K562 (cell line): ENCODE measurements at regions not wholly inside any gene's neighbourhood (a gene's known extent, or its start where the extent isn't known, plus 50 kb on each side); places are given as distances from the start of the nearest gene placed in this dataset.

Experiments
- ATAC-seq: fragments of 200-7000 bp; cut with Tn5 transposase; 3 replicates; pipeline ENCODE4 v1.9.1; 2020; ENCODE audit warnings: moderate library complexity
- BruUV-seq: library from RNA; stranded (reverse); fragments of 400-500 nt; replicated peaks from 2 replicates; lab custom pipeline; 2021; lab: Mats Ljungman, UMichigan
- CTCF ChIA-PET: fragments of 300-600 bp; formaldehyde crosslinking; extraction: SDS; loops from one replicate; lab custom pipeline; 2021; ENCODE audit warnings: low intra/inter-chr PET ratio; lab: Yijun Ruan, JAX
- POLR2A ChIA-PET: fragments of 300-600, 350-650 bp; sonication (Branson Sonifier 250); formaldehyde crosslinking; extraction: SDS; loops from one replicate; lab custom pipeline; 2021; ENCODE audit warnings: antibody characterized with exemption, inconsistent platforms; lab: Yijun Ruan, JAX
- DNase-seq, 4 experiments: peaks; one replicate each; pipeline versions ENCODE4 v3.0.0 to v3.0.0-alpha.2; 2011 to 2018; ENCODE audit warnings: low spot score in 3 of 4, mixed read lengths in 3 of 4; ENCODE audit errors: extremely low read depth in 1 of 4
- FAIRE-seq: peaks from 2 replicates; lab custom pipeline; 2011; peaks lifted over from hg19 to GRCh38; lab: Jason Lieb, UNC
- H2AFZ ChIP-seq: 2 replicates; pipeline ENCODE4 v1.6.0; 2011; ENCODE audit warnings: low read depth, low read length, control low read depth, inconsistent platforms
- H3K27ac ChIP-seq: fragments of 200-600 bp; 3 replicates; pipeline ENCODE4 v1.8.0; 2011; ENCODE audit warnings: low read depth, mild to moderate bottlenecking, control low read depth, inconsistent platforms, low read length, moderate library complexity, mixed read lengths; ENCODE audit errors: extremely low read depth
- H3K27me3 ChIP-seq, 2 experiments: fragments of 300-600 bp in 1 of 2; 2 replicates in 1 of 2; 3 replicates in 1 of 2; pipeline versions ENCODE4 v1.6.0 to v1.8.0; 2011; ENCODE audit warnings: inconsistent platforms in 2 of 2, low read length in 2 of 2, mild to moderate bottlenecking in 1 of 2, mixed read lengths in 1 of 2, moderate library complexity in 1 of 2; ENCODE audit not compliant: control insufficient read depth in 2 of 2, insufficient read depth in 2 of 2
- H3K36me3 ChIP-seq: fragments of 300-600 bp; 3 replicates; pipeline ENCODE4 v1.8.0; 2011; ENCODE audit warnings: mild to moderate bottlenecking, low read length, inconsistent platforms; ENCODE audit not compliant: control insufficient read depth, insufficient read depth
- H3K4me1 ChIP-seq, 2 experiments: fragments of 200-600 bp in 1 of 2; replicated peaks in 1 of 2; 2 replicates in 1 of 2; 3 replicates in 1 of 2; pipeline versions ENCODE4 v1.5.1 to v1.8.0; 2011; ENCODE audit warnings: inconsistent platforms in 2 of 2, low read length in 2 of 2, mild to moderate bottlenecking in 1 of 2, mixed read lengths in 1 of 2, moderate library complexity in 1 of 2; ENCODE audit not compliant: control insufficient read depth in 2 of 2, insufficient read depth in 2 of 2
- H3K4me2 ChIP-seq: 2 replicates; pipeline ENCODE4 v1.6.1; 2011; ENCODE audit warnings: low read length, control low read depth, inconsistent platforms, mixed read lengths; ENCODE audit not compliant: insufficient read depth
- H3K4me3 ChIP-seq: fragments of 200-600 bp; sonication (generic), shearing (Covaris generic); 2 replicates; pipeline ENCODE4 v1.5.1; 2016; ENCODE audit warnings: control low read depth, inconsistent platforms
- H3K79me2 ChIP-seq: fragments of 200-600 bp; 3 replicates; pipeline ENCODE4 v1.8.0; 2011; ENCODE audit warnings: low read length, inconsistent platforms; ENCODE audit not compliant: control insufficient read depth, insufficient read depth
- H3K9ac ChIP-seq, 2 experiments: 2 replicates each; pipeline versions ENCODE4 v1.6.0 to v1.6.1; 2011; ENCODE audit warnings: low read depth in 2 of 2, low read length in 2 of 2, control low read depth in 1 of 2, inconsistent platforms in 1 of 2, mild to moderate bottlenecking in 1 of 2, mixed read lengths in 1 of 2; ENCODE audit not compliant: insufficient read depth in 1 of 2
- H3K9me1 ChIP-seq: one replicate; pipeline ENCODE4 v1.6.0; 2011; ENCODE audit warnings: inconsistent platforms, mild to moderate bottlenecking, low read length, moderate library complexity; ENCODE audit not compliant: control insufficient read depth, insufficient read depth
- H3K9me3 ChIP-seq: replicated peaks from 2 replicates; pipeline ENCODE4 v1.5.1; 2011; ENCODE audit warnings: low read depth, low read length, inconsistent platforms; ENCODE audit not compliant: control insufficient read depth, insufficient read depth
- H4K20me1 ChIP-seq: replicated peaks from 2 replicates; pipeline ENCODE4 v1.6.1; 2011; ENCODE audit warnings: low read length, inconsistent platforms, mixed read lengths; ENCODE audit not compliant: control insufficient read depth, insufficient read depth
- CBX2 ChIP-seq: fragments of 200-600 bp; sonication (generic); IDR thresholded peaks from one replicate; pipeline ENCODE4 v1.6.1; 2012; ENCODE audit warnings: mild to moderate bottlenecking, low read length, inconsistent platforms; ENCODE audit not compliant: insufficient read depth, poor library complexity, severe bottlenecking
- HDAC2 ChIP-seq: fragments of 450-650 bp; IDR thresholded peaks from 2 replicates; pipeline ENCODE4 v1.6.1; 2016; ENCODE audit warnings: mild to moderate bottlenecking
- NRF1 ChIP-seq, 2 experiments: fragments of 450-650 bp; IDR thresholded peaks in 1 of 2; conservative IDR thresholded peaks in 1 of 2; 2 replicates each; pipeline ENCODE4 v1.6.1; 2014; ENCODE audit warnings: mild to moderate bottlenecking in 2 of 2
- XRCC4 ChIP-seq: IDR thresholded peaks from one replicate; pipeline ENCODE4 v1.6.1; 2011; ENCODE audit not compliant: insufficient read depth, insufficient read length; ENCODE audit errors: extremely low read depth
- ZC3H11A ChIP-seq: IDR thresholded peaks from 2 replicates; pipeline ENCODE4 v1.6.1; 2012; ENCODE audit warnings: low read depth, low read length, improper control_type of control experiment
- ZNF184 ChIP-seq: sonication (generic); formaldehyde crosslinking; IDR thresholded peaks from 2 replicates; pipeline ENCODE4 v1.5.0; 2020; ENCODE audit warnings: missing genetic modification reagents
- ZNF282 ChIP-seq: sonication (generic); formaldehyde crosslinking; IDR thresholded peaks from 2 replicates; pipeline ENCODE4 v1.8.1; 2023; ENCODE audit warnings: missing genetic modification reagents
- WGBS: fragments of 100-300 bp; shearing (Covaris generic); methylation state at CpG from one replicate; pipeline ENCODE4 v1.1.6; 2016; ENCODE audit warnings: low coverage, mixed read lengths; ENCODE audit not compliant: insufficient coverage; ENCODE audit errors: missing lambda C conversion rate; 5-methylcytosine and 5-hydroxymethylcytosine counted together
- in situ Hi-C: fragments of 300-500 bp; cut with MboI; formaldehyde crosslinking; loops from 4 replicates; pipeline ENCODE4 v1.15.0; 2018; ENCODE audit warnings: inconsistent platforms, mixed read lengths
- intact Hi-C: fragments of 100-400 bp; cut with micrococcal nuclease; formaldehyde crosslinking; loops from 2 replicates; pipeline ENCODE4 v1.14.2; 2022
- TF ChIP-seq, protein P1 (sequence below): sonication (generic); formaldehyde crosslinking; IDR thresholded peaks from 2 replicates; pipeline ENCODE4 v1.8.0; 2023; ENCODE audit warnings: missing genetic modification reagents, mild to moderate bottlenecking, borderline replicate concordance
- TF ChIP-seq, protein P2 (sequence below): fragments of 450-650 bp; IDR thresholded peaks from one replicate; pipeline ENCODE4 v1.6.1; 2018; ENCODE audit warnings: mild to moderate bottlenecking, moderate library complexity; ENCODE audit not compliant: partially characterized antibody

DNA sequence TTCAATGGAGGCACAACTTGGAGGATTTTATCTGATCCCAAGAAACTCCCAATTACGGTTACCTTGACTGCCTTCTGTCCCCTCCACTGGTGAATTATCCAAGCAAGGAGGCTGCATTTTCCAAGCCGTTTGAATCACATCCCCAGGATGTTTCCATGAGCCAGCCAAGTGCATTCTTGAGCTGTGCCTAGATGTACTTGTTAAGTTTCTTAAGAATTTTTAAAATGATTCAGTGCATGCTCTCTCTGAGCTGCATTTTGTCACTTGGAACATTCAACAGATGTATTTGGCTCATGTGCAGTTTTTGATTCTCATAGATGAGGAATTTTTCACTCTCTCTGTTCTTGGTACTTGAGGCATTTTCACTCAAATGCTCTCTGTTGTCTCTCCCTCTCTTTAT, 202.6 kb upstream of the MYOCD start:
- no peak overlapping the region for H3K9ac ChIP-seq
- FAIRE-seq (no peak), DNase-seq (no peak), ATAC-seq (no peak)
- no peaks in the 10 kb centered on the region for H3K79me2 ChIP-seq
- BruUV-seq, result no TSS peak
- no peaks in the 10 kb centered on the region for H3K4me1 ChIP-seq
- H3K4me3 ChIP-seq, result no peak overlapping the region
- WGBS, result 0% methylated on average over 2 of the region's 2 CpGs
- CTCF ChIA-PET, result no interaction called here
- H4K20me1 ChIP-seq, result no peaks in the 10 kb centered on the region
- H3K27ac ChIP-seq, result no peak overlapping the region
- POLR2A ChIA-PET, result no interaction called here
- TF ChIP-seq XRCC4 (no peak), CBX2 (no peak), HDAC2 (no peak), ZC3H11A (no peak), ZNF282 (no peak), NRF1 (conservative IDR thresholded peaks at IDR 0.05 in 1 of 2, IDR thresholded peaks at IDR 0.05 in 1 of 2) (no peak), ZNF184 (CRISPR knock-in tag) (no peak)
- TF ChIP-seq, protein P1, sequence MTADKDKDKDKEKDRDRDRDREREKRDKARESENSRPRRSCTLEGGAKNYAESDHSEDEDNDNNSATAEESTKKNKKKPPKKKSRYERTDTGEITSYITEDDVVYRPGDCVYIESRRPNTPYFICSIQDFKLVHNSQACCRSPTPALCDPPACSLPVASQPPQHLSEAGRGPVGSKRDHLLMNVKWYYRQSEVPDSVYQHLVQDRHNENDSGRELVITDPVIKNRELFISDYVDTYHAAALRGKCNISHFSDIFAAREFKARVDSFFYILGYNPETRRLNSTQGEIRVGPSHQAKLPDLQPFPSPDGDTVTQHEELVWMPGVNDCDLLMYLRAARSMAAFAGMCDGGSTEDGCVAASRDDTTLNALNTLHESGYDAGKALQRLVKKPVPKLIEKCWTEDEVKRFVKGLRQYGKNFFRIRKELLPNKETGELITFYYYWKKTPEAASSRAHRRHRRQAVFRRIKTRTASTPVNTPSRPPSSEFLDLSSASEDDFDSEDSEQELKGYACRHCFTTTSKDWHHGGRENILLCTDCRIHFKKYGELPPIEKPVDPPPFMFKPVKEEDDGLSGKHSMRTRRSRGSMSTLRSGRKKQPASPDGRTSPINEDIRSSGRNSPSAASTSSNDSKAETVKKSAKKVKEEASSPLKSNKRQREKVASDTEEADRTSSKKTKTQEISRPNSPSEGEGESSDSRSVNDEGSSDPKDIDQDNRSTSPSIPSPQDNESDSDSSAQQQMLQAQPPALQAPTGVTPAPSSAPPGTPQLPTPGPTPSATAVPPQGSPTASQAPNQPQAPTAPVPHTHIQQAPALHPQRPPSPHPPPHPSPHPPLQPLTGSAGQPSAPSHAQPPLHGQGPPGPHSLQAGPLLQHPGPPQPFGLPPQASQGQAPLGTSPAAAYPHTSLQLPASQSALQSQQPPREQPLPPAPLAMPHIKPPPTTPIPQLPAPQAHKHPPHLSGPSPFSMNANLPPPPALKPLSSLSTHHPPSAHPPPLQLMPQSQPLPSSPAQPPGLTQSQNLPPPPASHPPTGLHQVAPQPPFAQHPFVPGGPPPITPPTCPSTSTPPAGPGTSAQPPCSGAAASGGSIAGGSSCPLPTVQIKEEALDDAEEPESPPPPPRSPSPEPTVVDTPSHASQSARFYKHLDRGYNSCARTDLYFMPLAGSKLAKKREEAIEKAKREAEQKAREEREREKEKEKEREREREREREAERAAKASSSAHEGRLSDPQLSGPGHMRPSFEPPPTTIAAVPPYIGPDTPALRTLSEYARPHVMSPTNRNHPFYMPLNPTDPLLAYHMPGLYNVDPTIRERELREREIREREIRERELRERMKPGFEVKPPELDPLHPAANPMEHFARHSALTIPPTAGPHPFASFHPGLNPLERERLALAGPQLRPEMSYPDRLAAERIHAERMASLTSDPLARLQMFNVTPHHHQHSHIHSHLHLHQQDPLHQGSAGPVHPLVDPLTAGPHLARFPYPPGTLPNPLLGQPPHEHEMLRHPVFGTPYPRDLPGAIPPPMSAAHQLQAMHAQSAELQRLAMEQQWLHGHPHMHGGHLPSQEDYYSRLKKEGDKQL (CRISPR knock-in tag), result no peak
- TF ChIP-seq, protein P2, sequence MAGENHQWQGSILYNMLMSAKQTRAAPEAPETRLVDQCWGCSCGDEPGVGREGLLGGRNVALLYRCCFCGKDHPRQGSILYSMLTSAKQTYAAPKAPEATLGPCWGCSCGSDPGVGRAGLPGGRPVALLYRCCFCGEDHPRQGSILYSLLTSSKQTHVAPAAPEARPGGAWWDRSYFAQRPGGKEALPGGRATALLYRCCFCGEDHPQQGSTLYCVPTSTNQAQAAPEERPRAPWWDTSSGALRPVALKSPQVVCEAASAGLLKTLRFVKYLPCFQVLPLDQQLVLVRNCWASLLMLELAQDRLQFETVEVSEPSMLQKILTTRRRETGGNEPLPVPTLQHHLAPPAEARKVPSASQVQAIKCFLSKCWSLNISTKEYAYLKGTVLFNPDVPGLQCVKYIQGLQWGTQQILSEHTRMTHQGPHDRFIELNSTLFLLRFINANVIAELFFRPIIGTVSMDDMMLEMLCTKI, result no peak
- H3K9me1 ChIP-seq, result no peaks in the 10 kb centered on the region
- no peak overlapping the region for H2AFZ ChIP-seq
- H3K4me2 ChIP-seq, result no peak overlapping the region
- H3K27me3 ChIP-seq, result no peaks in the 10 kb centered on the region
- intact Hi-C loops, result no loop called here
- no peaks in the 10 kb centered on the region for H3K36me3 ChIP-seq
- in situ Hi-C loops, result no loop called here
- H3K9me3 ChIP-seq, result no peaks in the 10 kb centered on the region
